Esophagus squamous epithelium (tissue), 4 donors: ENCODE measurements at regions not wholly inside any gene's neighbourhood (a gene's known extent, or its start where the extent isn't known, plus 50 kb on each side); places are given as distances from the start of the nearest gene placed in this dataset.

Experiments
- POLR2A ChIP-seq, 4 donors: fragments of 450-650 bp; IDR thresholded peaks; one replicate each; pipeline ENCODE4 v1.6.1; 2017; ENCODE audit warnings: antibody characterized with exemption in 4 of 4, mild to moderate bottlenecking in 4 of 4, moderate library complexity in 3 of 4
- TF ChIP-seq, protein P1 (sequence below), 6 experiments: fragments of 450-650 bp in 4 of 6; fragments of 200-600 bp in 2 of 6; sonication (generic) in 2 of 6; IDR thresholded peaks; one replicate each; pipeline ENCODE4 v1.5.1; 2016 to 2019; ENCODE audit warnings: antibody characterized with exemption in 6 of 6, mild to moderate bottlenecking in 4 of 6, moderate library complexity in 4 of 6

DNA sequence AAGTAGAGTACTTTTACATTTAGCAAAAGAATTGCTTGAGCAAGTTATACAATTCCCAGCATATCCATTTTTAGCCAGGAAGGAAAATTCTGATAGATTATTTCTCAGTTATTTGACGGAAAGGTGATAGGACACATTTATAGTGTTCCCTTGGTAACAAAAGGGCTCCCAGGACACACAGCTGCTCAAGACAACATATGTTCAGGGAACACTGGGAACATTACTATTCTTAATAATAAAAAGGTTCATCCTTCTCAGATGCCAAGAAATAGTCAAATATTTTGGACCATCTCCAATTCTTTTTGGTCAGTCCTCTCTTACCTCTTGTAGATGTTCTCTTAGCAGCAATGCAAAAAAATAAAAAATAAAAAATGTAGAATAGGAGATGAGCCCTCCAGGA, 66.8 kb upstream of the SMAD1 start:
- TF ChIP-seq, protein P1, sequence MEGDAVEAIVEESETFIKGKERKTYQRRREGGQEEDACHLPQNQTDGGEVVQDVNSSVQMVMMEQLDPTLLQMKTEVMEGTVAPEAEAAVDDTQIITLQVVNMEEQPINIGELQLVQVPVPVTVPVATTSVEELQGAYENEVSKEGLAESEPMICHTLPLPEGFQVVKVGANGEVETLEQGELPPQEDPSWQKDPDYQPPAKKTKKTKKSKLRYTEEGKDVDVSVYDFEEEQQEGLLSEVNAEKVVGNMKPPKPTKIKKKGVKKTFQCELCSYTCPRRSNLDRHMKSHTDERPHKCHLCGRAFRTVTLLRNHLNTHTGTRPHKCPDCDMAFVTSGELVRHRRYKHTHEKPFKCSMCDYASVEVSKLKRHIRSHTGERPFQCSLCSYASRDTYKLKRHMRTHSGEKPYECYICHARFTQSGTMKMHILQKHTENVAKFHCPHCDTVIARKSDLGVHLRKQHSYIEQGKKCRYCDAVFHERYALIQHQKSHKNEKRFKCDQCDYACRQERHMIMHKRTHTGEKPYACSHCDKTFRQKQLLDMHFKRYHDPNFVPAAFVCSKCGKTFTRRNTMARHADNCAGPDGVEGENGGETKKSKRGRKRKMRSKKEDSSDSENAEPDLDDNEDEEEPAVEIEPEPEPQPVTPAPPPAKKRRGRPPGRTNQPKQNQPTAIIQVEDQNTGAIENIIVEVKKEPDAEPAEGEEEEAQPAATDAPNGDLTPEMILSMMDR (IDR thresholded peaks at IDR 0.05) = no peak
- TF ChIP-seq POLR2A (IDR thresholded peaks at IDR 0.05) = no peak
